ENCODE measurements at regions not wholly inside any gene's neighbourhood (a gene's known extent, or its start where the extent isn't known, plus 50 kb on each side); places are given as distances from the start of the nearest gene placed in this dataset.

- ChIA-PET POLR2A (no interaction called here), CTCF (no interaction called here)
- Mint-ChIP-seq H3K4me1 (no peaks in the 10 kb centered on the region), H3K27ac (no peak overlapping the region), H3K9me3 (peaks cover 2 to 41% (median 7%) of the 10 kb centered on the region in 11 donors), H3K27me3 (no peaks in the 10 kb centered on the region), H3K36me3 (no peaks in the 10 kb centered on the region), H3K4me3 (no peak overlapping the region)
- Histone ChIP-seq H3K36me3 (ENCODE audit: control insufficient read depth in 2 of 3, insufficient read depth in 3 of 3, low read length in 3 of 3) (no peaks in the 10 kb centered on the region), H3K27ac (ENCODE audit: low read depth, low read length) (no peak overlapping the region), H3K4me3 (ENCODE audit: low read length) (no peak overlapping the region), H3K9me3 (ENCODE audit: control insufficient read depth in 2 of 3, low read length in 3 of 3) (no peaks in the 10 kb centered on the region), H3K27me3 (ENCODE audit: control insufficient read depth in 2 of 2, insufficient read depth in 2 of 2, low read length in 2 of 2) (no peaks in the 10 kb centered on the region), H3K4me1 (ENCODE audit: control insufficient read depth in 2 of 2, insufficient read depth in 2 of 2, low read length in 2 of 2) (no peaks in the 10 kb centered on the region)
- no peak for ATAC-seq
- intact Hi-C loops (cut with micrococcal nuclease), result no loop called here
- no peak for DNase-seq
Observed at GRCh38 chr9:28234133-28234893, 661.0 kb upstream of the C9orf72 start.

- H3K27ac ChIP-seq (ENCODE audit: low read depth, low read length), result no peak overlapping the region
- DNase-seq (no peak), ATAC-seq (no peak)
- H3K4me1 Mint-ChIP-seq, result no peaks in the 10 kb centered on the region
- H3K27ac Mint-ChIP-seq, result no peak overlapping the region
- H3K36me3 Mint-ChIP-seq, result no peaks in the 10 kb centered on the region
- H3K9me3 Mint-ChIP-seq, result peaks cover 2 to 41% (median 7%) of the 10 kb centered on the region in 11 donors
- intact Hi-C loops (cut with micrococcal nuclease), result no loop called here
- no peaks in the 10 kb centered on the region for H3K27me3 Mint-ChIP-seq
- H3K4me1 ChIP-seq (ENCODE audit: control insufficient read depth in 2 of 2, insufficient read depth in 2 of 2, low read length in 2 of 2), result no peaks in the 10 kb centered on the region
- no peaks in the 10 kb centered on the region for H3K9me3 ChIP-seq (ENCODE audit: control insufficient read depth in 2 of 3, low read length in 3 of 3)
- no peaks in the 10 kb centered on the region for H3K36me3 ChIP-seq (ENCODE audit: control insufficient read depth in 2 of 3, insufficient read depth in 3 of 3, low read length in 3 of 3)
- no peak overlapping the region for H3K4me3 ChIP-seq (ENCODE audit: low read length)
- H3K4me3 Mint-ChIP-seq, result no peak overlapping the region
- H3K27me3 ChIP-seq (ENCODE audit: control insufficient read depth in 2 of 2, insufficient read depth in 2 of 2, low read length in 2 of 2), result no peaks in the 10 kb centered on the region
- ChIA-PET POLR2A (no interaction called here), CTCF (no interaction called here)
Observed at GRCh38 chr9:28234894-28235277, 661.6 kb upstream of the C9orf72 start.

- DNase-seq (no peak), ATAC-seq (no peak)
- Mint-ChIP-seq H3K36me3 (no peaks in the 10 kb centered on the region), H3K9me3 (peaks cover 0 to 22% (median 3%) of the 10 kb centered on the region in 11 donors), H3K27ac (no peak overlapping the region), H3K4me1 (no peaks in the 10 kb centered on the region), H3K4me3 (no peak overlapping the region), H3K27me3 (no peaks in the 10 kb centered on the region)
- ChIA-PET POLR2A (no interaction called here), CTCF (no interaction called here)
- H3K9me3 ChIP-seq (ENCODE audit: control insufficient read depth in 2 of 3, low read length in 3 of 3), result no peaks in the 10 kb centered on the region
- H3K36me3 ChIP-seq (ENCODE audit: control insufficient read depth in 2 of 3, insufficient read depth in 3 of 3, low read length in 3 of 3), result no peaks in the 10 kb centered on the region
- H3K27ac ChIP-seq (ENCODE audit: low read depth, low read length), result no peak overlapping the region
- intact Hi-C loops (cut with micrococcal nuclease), result no loop called here
- no peaks in the 10 kb centered on the region for H3K4me1 ChIP-seq (ENCODE audit: control insufficient read depth in 2 of 2, insufficient read depth in 2 of 2, low read length in 2 of 2)
- H3K27me3 ChIP-seq (ENCODE audit: control insufficient read depth in 2 of 2, insufficient read depth in 2 of 2, low read length in 2 of 2), result no peaks in the 10 kb centered on the region
- H3K4me3 ChIP-seq (ENCODE audit: low read length), result no peak overlapping the region
Observed at GRCh38 chr9:28249424-28249823, 676.1 kb upstream of the C9orf72 start.

GRCh38 chr9:28255174-28255573, 681.9 kb upstream of the C9orf72 start:
- Histone ChIP-seq H3K36me3 (ENCODE audit: control insufficient read depth in 2 of 3, insufficient read depth in 3 of 3, low read length in 3 of 3) (no peaks in the 10 kb centered on the region), H3K4me3 (ENCODE audit: low read length) (no peak overlapping the region), H3K27me3 (ENCODE audit: control insufficient read depth in 2 of 2, insufficient read depth in 2 of 2, low read length in 2 of 2) (no peaks in the 10 kb centered on the region), H3K4me1 (ENCODE audit: control insufficient read depth in 2 of 2, insufficient read depth in 2 of 2, low read length in 2 of 2) (no peaks in the 10 kb centered on the region), H3K9me3 (ENCODE audit: control insufficient read depth in 2 of 3, low read length in 3 of 3) (no peaks in the 10 kb centered on the region), H3K27ac (ENCODE audit: low read depth, low read length) (no peak overlapping the region)
- no peaks in the 10 kb centered on the region for H3K27me3 Mint-ChIP-seq
- CTCF ChIA-PET, result no interaction called here
- no peak overlapping the region for H3K27ac Mint-ChIP-seq
- no peaks in the 10 kb centered on the region for H3K4me1 Mint-ChIP-seq
- ATAC-seq, result no peak
- H3K4me3 Mint-ChIP-seq, result no peak overlapping the region
- POLR2A ChIA-PET, result no interaction called here
- no peaks in the 10 kb centered on the region for H3K36me3 Mint-ChIP-seq
- no peak for DNase-seq
- intact Hi-C loops (cut with micrococcal nuclease), result no loop called here
- peaks cover 0 to 5% (median 0%) of the 10 kb centered on the region in 11 donors for H3K9me3 Mint-ChIP-seq

GRCh38 chr9:28260330-28260729, 687.0 kb upstream of the C9orf72 start:
- H3K9me3 Mint-ChIP-seq, result peaks cover 0 to 5% (median 1%) of the 10 kb centered on the region in 11 donors
- Histone ChIP-seq H3K27me3 (ENCODE audit: control insufficient read depth in 2 of 2, insufficient read depth in 2 of 2, low read length in 2 of 2) (no peaks in the 10 kb centered on the region), H3K27ac (ENCODE audit: low read depth, low read length) (no peak overlapping the region), H3K36me3 (ENCODE audit: control insufficient read depth in 2 of 3, insufficient read depth in 3 of 3, low read length in 3 of 3) (no peaks in the 10 kb centered on the region), H3K4me1 (ENCODE audit: control insufficient read depth in 2 of 2, insufficient read depth in 2 of 2, low read length in 2 of 2) (no peaks in the 10 kb centered on the region), H3K4me3 (ENCODE audit: low read length) (no peak overlapping the region), H3K9me3 (ENCODE audit: control insufficient read depth in 2 of 3, low read length in 3 of 3) (no peaks in the 10 kb centered on the region)
- DNase-seq (no peak), ATAC-seq (no peak)
- no peaks in the 10 kb centered on the region for H3K4me1 Mint-ChIP-seq
- no peak overlapping the region for H3K4me3 Mint-ChIP-seq
- intact Hi-C loops (cut with micrococcal nuclease), result no loop called here
- H3K36me3 Mint-ChIP-seq, result no peaks in the 10 kb centered on the region
- CTCF ChIA-PET, result no interaction called here
- POLR2A ChIA-PET, result no interaction called here
- H3K27me3 Mint-ChIP-seq, result no peaks in the 10 kb centered on the region
- peak overlapping the region in 1 of 9 donors; percentile 40 for H3K27ac Mint-ChIP-seq

- intact Hi-C loops (cut with micrococcal nuclease), result no loop called here
- Mint-ChIP-seq H3K4me3 (no peak overlapping the region), H3K9me3 (peaks cover 0 to 16% (median under 1%) of the 10 kb centered on the region in 11 donors), H3K27ac (no peak overlapping the region), H3K27me3 (no peaks in the 10 kb centered on the region), H3K4me1 (no peaks in the 10 kb centered on the region), H3K36me3 (no peaks in the 10 kb centered on the region)
- H3K4me3 ChIP-seq (ENCODE audit: low read length), result no peak overlapping the region
- no peaks in the 10 kb centered on the region for H3K36me3 ChIP-seq (ENCODE audit: control insufficient read depth in 2 of 3, insufficient read depth in 3 of 3, low read length in 3 of 3)
- H3K27me3 ChIP-seq (ENCODE audit: control insufficient read depth in 2 of 2, insufficient read depth in 2 of 2, low read length in 2 of 2), result no peaks in the 10 kb centered on the region
- no peaks in the 10 kb centered on the region for H3K9me3 ChIP-seq (ENCODE audit: control insufficient read depth in 2 of 3, low read length in 3 of 3)
- ATAC-seq, result no peak
- no peak overlapping the region for H3K27ac ChIP-seq (ENCODE audit: low read depth, low read length)
- ChIA-PET CTCF (no interaction called here), POLR2A (no interaction called here)
- no peaks in the 10 kb centered on the region for H3K4me1 ChIP-seq (ENCODE audit: control insufficient read depth in 2 of 2, insufficient read depth in 2 of 2, low read length in 2 of 2)
- no peak for DNase-seq
Observed at GRCh38 chr9:28264368-28264767, 691.1 kb upstream of the C9orf72 start.

- Histone ChIP-seq H3K4me3 (ENCODE audit: low read length) (no peak overlapping the region), H3K36me3 (ENCODE audit: control insufficient read depth in 2 of 3, insufficient read depth in 3 of 3, low read length in 3 of 3) (no peaks in the 10 kb centered on the region), H3K27ac (ENCODE audit: low read depth, low read length) (no peak overlapping the region), H3K27me3 (ENCODE audit: control insufficient read depth in 2 of 2, insufficient read depth in 2 of 2, low read length in 2 of 2) (no peaks in the 10 kb centered on the region), H3K9me3 (ENCODE audit: control insufficient read depth in 2 of 3, low read length in 3 of 3) (no peaks in the 10 kb centered on the region), H3K4me1 (ENCODE audit: control insufficient read depth in 2 of 2, insufficient read depth in 2 of 2, low read length in 2 of 2) (no peaks in the 10 kb centered on the region)
- H3K36me3 Mint-ChIP-seq, result no peaks in the 10 kb centered on the region
- H3K9me3 Mint-ChIP-seq, result peaks cover 0 to 19% (median 0%) of the 10 kb centered on the region in 11 donors
- ATAC-seq (no peak), DNase-seq (no peak)
- ChIA-PET POLR2A (no interaction called here), CTCF (no interaction called here)
- H3K27ac Mint-ChIP-seq, result no peak overlapping the region
- no peaks in the 10 kb centered on the region for H3K27me3 Mint-ChIP-seq
- intact Hi-C loops (cut with micrococcal nuclease), result no loop called here
- no peaks in the 10 kb centered on the region for H3K4me1 Mint-ChIP-seq
- H3K4me3 Mint-ChIP-seq, result no peak overlapping the region
Observed at GRCh38 chr9:28267351-28267750, 694.1 kb upstream of the C9orf72 start.
